HG03060 (cell line): ENCODE measurements at regions not wholly inside any gene's neighbourhood (a gene's known extent, or its start where the extent isn't known, plus 50 kb on each side); places are given as distances from the start of the nearest gene placed in this dataset.

ENCODE experiments used
- ATAC-seq: cut with Tn5 transposase; IDR thresholded peaks from one replicate; pipeline ENCODE4 v1.9.1; 2021; ENCODE audit warnings: low read depth, moderate number of reproducible peaks; ENCODE audit not compliant: unreplicated experiment

- ATAC-seq = no peak
Observed at GRCh38 chr1:60311838-60312237, 238.3 kb upstream of the C1orf87 start.

GRCh38 chr1:60299581-60299980, 226.0 kb upstream of the C1orf87 start:
- ATAC-seq = no peak

DNA sequence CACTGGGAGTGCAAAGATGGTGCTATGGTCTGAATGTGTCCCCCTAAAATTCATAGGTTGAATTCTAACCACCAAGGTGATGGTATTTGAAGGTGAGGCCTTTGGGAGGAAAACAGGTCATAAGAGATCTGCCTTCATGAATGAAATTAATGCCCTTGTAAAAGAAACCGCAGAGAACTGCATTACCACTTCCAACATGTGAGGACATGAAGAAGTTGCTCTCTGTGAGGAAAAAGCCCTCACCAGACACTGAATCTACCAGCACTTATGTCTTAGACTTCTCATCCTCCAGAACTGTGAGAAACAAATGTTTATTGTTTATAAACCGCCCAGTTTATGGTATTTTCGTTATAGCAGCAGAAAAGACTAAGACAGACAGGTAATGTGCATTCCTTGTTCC, 224.7 kb upstream of the C1orf87 start:
- ATAC-seq = no peak

GRCh38 chr1:60296794-60297193, 223.2 kb upstream of the C1orf87 start:
- ATAC-seq = no peak

GRCh38 chr1:60292140-60292539, 218.6 kb upstream of the C1orf87 start:
- ATAC-seq = no peak

- no peak for ATAC-seq
Observed at GRCh38 chr1:60290393-60290792, 216.8 kb upstream of the C1orf87 start.

- ATAC-seq = no peak
Observed at GRCh38 chr1:60287536-60287935, 214.0 kb upstream of the C1orf87 start.

GRCh38 chr1:60283690-60284089, 210.1 kb upstream of the C1orf87 start:
- ATAC-seq = no peak

DNA sequence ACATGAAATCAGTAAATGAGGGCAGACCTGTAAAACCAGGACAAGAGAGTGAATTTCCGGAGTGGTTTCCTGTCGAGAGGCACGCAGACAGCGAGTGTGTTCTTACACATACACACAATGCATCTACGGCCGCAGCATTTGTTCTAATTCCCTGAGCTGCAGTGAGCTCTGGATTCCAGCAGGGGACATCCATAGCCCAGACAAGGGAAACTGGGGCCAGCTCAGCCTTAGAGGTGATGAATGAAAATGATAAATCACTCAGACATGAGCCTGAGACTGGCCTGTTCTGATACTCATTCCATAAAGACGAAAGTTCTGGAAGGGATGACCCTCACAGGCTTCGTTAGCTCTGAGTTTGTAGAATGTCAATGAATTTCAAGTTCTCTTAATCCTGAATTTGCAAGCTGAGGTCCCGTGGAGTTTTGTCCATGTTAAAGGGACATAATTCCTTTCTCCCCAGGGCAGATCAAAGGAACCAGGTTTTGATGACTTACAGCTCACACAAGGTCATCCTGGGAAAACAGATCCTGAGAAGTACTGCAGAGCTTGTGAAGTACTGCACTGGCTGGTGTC, 207.9 kb upstream of the C1orf87 start:
- ATAC-seq = peak; percentile 95

GRCh38 chr1:60280819-60281218, 207.2 kb upstream of the C1orf87 start:
- peak; percentile 10 for ATAC-seq

- no peak for ATAC-seq
Observed at GRCh38 chr1:60280256-60280655, 206.7 kb upstream of the C1orf87 start.

GRCh38 chr1:60279798-60280197, 206.2 kb upstream of the C1orf87 start:
- no peak for ATAC-seq

DNA sequence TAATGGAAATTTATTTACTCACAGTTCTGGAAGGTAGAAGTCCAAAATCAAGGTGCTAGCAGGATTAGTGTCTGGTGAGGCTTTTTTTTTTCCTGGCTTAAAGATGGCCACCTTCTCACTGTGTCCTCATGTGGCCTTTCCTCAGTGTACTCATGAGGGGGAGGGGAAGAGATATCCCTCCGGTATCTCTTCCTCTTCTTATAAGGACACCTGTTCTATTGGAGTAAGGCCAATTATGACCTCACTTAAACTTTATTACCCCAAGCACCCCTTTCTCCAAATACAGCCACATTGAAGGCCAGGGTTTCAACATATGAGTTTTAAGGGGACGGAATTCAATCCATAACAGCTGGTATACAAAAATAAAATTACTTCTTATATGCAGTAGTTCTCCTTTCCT, 203.7 kb upstream of the C1orf87 start:
- no peak for ATAC-seq

DNA sequence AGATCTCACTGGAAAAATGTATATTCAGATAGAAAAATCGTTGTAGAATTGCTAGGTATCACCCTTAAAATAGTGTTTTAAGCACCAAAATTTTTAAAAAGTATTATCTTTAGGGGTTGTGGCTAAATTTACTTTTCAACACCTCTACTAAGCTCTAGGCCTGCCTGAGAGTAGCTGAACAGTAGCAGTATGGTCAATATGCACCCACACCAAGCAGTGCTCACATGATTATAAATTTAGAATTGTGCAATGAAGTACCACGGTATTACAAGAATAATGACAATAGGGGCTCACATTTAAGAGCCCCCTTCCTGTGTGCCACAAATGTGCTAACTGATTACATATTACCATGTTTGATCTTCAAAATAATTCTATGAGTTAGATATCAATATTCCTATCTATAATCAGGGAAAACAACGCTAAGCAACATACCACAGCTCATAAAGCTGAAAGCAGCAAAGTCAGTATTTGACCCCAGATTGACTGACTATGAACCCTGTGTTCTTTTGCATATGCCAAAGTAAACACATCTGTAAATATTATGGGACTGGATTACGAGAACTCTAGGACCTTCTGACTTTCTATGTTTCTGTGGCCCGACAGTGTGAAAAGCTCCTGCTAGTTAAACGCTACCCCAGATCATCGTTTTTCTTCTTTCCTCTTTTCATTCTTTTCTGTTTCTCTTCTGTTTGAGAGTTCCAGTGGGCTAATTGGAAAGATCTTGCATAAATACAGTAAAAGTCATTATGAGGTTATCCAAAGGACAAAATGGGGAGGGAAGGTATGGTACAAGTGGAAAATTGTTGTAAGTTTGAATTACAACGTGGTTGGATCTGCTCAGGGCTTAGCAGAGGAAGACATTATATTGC, 201.1 kb upstream of the C1orf87 start:
- no peak for ATAC-seq

GRCh38 chr1:60273185-60273584, 199.6 kb upstream of the C1orf87 start:
- no peak for ATAC-seq

DNA sequence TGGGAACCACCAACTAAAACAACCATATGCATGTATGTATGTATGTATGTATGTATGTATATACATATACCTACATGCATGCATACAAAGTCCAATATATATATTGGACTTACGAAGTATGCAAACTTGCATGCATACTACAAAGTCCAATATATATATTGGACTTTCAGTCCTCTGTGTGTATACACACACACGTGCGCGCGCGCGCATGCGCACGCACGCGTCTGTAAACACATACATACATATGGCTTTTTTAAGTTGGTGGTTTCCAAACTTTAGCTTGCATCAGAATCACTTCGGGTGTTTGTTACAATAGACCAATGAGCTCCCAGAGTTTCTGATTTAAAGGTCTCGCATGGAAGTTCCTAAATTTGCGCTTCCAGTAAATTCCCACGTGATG, 197.5 kb upstream of the C1orf87 start:
- ATAC-seq = no peak

GRCh38 chr1:60268451-60268850, 194.9 kb upstream of the C1orf87 start:
- ATAC-seq = no peak

DNA sequence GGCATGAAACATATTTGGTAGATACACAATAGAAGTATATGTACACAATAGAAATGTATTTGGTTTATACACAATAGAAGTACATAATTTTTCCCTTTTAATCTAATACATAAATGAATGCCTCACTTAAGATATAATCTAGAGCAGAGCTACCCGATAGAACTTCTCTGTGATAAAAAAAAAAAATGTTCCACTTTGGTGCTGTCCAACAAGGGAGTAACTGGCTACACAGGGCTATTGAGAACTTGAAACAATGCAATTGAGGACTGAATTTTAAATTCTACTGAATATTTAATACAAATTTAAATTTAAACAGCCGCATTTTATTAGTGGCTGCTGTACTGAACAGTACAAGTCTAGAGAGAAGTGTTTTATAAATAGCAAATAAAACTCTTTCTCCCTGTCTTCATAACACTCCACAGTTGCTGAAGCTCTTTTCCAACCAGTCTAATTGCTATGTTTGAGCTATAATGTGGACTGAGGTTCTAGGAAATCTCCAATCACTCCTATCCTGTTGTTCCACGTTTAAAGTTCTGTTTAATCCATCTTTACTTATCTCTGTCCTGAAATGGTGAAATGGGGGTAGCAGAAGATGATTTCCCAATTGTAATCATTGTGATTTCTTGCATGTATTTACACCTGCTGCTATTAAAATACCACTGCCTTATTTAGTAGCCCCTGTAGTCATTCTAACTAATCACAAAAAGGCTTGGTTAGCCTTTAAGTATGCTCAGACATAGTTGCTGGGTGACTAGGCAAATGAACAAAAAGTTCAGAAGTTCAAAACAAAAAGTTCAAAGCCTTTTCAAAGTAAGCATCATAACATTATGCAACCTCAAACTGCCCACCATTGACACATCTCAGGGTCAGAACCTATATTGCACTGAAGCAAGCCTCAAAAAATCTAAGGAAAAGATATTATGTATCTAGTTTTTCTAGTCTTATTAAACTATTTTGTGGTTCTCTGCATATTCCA, 192.3 kb upstream of the C1orf87 start:
- ATAC-seq = no peak

- ATAC-seq = no peak
Observed at GRCh38 chr1:60262701-60263100, 189.1 kb upstream of the C1orf87 start.

DNA sequence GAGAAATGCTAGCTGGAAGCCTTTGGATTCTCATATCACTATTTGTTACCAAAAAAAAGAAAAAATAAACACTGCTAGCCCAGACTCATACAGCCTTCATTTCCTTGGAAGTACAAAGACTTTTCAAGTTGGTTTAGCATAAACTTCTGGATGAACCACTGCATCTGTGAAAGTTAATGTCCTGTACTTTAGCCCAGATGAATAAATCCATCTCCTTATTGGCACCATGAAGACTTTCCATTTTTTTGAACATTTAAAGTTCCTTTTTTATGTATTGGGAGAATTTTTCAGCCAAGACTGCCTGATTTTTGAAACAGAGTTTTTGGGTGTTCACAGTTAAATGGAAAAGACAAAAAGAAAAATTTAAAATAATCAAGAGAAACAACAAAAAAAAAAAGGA, 184.0 kb upstream of the C1orf87 start:
- no peak for ATAC-seq

DNA sequence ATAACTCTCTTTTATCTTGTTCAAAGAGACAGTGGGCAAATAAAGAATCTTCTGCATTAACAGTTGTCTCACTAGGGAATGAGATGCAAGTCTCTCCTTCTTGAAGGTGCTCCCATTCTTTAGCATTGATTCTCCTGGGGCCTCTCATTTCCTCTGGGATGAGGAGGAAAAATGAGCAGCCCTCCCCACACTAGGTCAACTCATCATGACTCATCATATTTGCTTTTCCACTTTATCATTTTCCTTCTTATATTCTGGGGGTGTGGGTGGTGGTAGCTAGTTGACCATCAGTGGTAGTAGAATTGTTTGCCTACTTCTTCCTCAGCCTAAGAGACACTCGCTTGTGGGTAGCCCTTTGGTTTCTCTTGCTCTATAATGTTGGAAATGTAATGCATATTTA, 182.0 kb upstream of the C1orf87 start:
- ATAC-seq = no peak
